Vagina (tissue), 2 donors: ENCODE measurements at regions not wholly inside any gene's neighbourhood (a gene's known extent, or its start where the extent isn't known, plus 50 kb on each side); places are given as distances from the start of the nearest gene placed in this dataset.

Source experiments
- CTCF ChIP-seq, 3 experiments: fragments of 450-650 bp in 2 of 3; fragments of 200-600 bp in 1 of 3; sonication (generic) in 1 of 3; IDR thresholded peaks; one replicate each; pipeline ENCODE4 v1.5.1; 2017 to 2019; ENCODE audit warnings: antibody characterized with exemption in 3 of 3, mild to moderate bottlenecking in 2 of 3, moderate library complexity in 2 of 3
- POLR2A ChIP-seq, 2 donors: fragments of 450-650 bp; IDR thresholded peaks; one replicate each; pipeline ENCODE4 v1.6.1; 2017; ENCODE audit warnings: antibody characterized with exemption in 2 of 2, mild to moderate bottlenecking in 2 of 2, moderate library complexity in 2 of 2
- POLR2AphosphoS5 ChIP-seq, 2 donors: sonication (generic); formaldehyde crosslinking; IDR thresholded peaks; one replicate each; pipeline ENCODE4 v1.9.0; 2017; ENCODE audit warnings: antibody characterized with exemption in 2 of 2, mild to moderate bottlenecking in 2 of 2, low read depth in 1 of 2; ENCODE audit not compliant: insufficient read depth in 1 of 2

- TF ChIP-seq POLR2AphosphoS5 (IDR thresholded peaks at IDR 0.05; ENCODE audit: insufficient read depth in 1 of 2, low read depth in 1 of 2) (no peak), CTCF (IDR thresholded peaks at IDR 0.05) (no peak), POLR2A (IDR thresholded peaks at IDR 0.05) (no peak)
Observed at GRCh38 chr2:7722212-7722910, 805.1 kb downstream of the RNF144A start.
